ENCODE measurements at regions not wholly inside any gene's neighbourhood (a gene's known extent, or its start where the extent isn't known, plus 50 kb on each side); places are given as distances from the start of the nearest gene placed in this dataset.

DNA sequence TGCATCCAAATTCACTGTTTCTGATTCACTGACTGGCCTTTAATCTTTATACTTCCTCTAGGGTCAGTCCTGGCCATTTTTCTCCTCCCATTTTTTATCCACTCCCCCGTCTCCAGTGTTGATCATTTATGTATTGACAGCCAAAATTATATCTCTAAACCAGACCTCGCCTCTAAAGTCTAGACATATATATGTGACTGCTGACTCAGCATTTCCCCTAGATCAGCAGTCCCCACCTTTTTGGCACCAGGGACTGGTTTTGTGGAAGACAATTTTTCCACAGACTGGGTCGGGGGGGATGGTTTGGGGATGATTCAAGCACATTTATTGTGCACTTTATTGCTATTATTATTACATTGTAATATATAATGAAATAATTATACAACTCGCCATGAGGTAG is 88.3 kb upstream of the DAAM1 start:
- no peak overlapping the region for H3K4me2 ChIP-seq (ENCODE audit: low read length)
- H3F3A ChIP-seq (ENCODE audit: insufficient read depth, low read length, poor library complexity, severe bottlenecking) = no peaks in the 10 kb centered on the region
- TF ChIP-seq POLR2AphosphoS5 (IDR thresholded peaks at IDR 0.05) (no peak), SMC3 (conservative IDR thresholded peaks at IDR 0.05; ENCODE audit: poor library complexity) (no peak)
- H4K20me1 ChIP-seq (ENCODE audit: insufficient read depth) = no peaks in the 10 kb centered on the region
- H3K9ac ChIP-seq (ENCODE audit: low read length) = no peak overlapping the region
- no peaks in the 10 kb centered on the region for H3K79me2 ChIP-seq (replicated peaks; ENCODE audit: insufficient read depth, low read length)
- H3K27ac ChIP-seq (ENCODE audit: low read length) = no peak overlapping the region
- no peaks in the 10 kb centered on the region for H3K36me3 ChIP-seq (ENCODE audit: insufficient read depth, low read length)
- H3K27me3 ChIP-seq (ENCODE audit: insufficient read depth, low read depth, low read length) = no peaks in the 10 kb centered on the region
- H3K9me2 ChIP-seq (ENCODE audit: insufficient read depth, low read length) = no peaks in the 10 kb centered on the region
- H2AFZ ChIP-seq (ENCODE audit: low read depth, low read length) = no peak overlapping the region
- no peak overlapping the region for H3K4me3 ChIP-seq (ENCODE audit: low read length)
- no peaks in the 10 kb centered on the region for H3K9me3 ChIP-seq (ENCODE audit: low read length)

DNA sequence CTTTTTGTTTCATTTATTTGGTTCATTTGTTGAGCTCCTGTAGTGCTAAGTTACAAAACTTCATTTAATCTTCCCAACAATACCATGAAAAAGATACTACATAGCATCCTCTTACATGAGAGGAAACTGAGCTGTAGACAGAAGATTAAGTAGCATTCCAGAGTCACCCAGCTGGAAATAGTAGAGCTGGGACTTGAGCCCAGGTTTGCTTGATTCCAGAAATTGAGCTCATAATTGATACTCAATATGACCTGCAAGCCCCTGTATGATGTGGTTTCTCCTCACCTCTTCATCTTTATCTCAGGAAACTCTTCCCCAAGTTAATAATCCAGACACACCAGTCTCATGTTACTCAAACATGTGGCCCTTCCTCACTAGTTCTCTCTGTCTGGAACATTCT is 87.0 kb upstream of the DAAM1 start:
- Histone ChIP-seq H3K4me2 (ENCODE audit: low read length) (no peak overlapping the region), H3K36me3 (ENCODE audit: insufficient read depth, low read length) (no peaks in the 10 kb centered on the region), H2AFZ (ENCODE audit: low read depth, low read length) (no peak overlapping the region), H3K4me3 (ENCODE audit: low read length) (no peak overlapping the region), H3K27ac (ENCODE audit: low read length) (no peak overlapping the region), H3K9ac (ENCODE audit: low read length) (no peak overlapping the region), H3K9me2 (ENCODE audit: insufficient read depth, low read length) (no peaks in the 10 kb centered on the region), H3K27me3 (ENCODE audit: insufficient read depth, low read depth, low read length) (no peaks in the 10 kb centered on the region), H3K9me3 (ENCODE audit: low read length) (no peaks in the 10 kb centered on the region), H3K79me2 (replicated peaks; ENCODE audit: insufficient read depth, low read length) (no peaks in the 10 kb centered on the region), H4K20me1 (ENCODE audit: insufficient read depth) (no peaks in the 10 kb centered on the region), H3F3A (ENCODE audit: insufficient read depth, low read length, poor library complexity, severe bottlenecking) (no peaks in the 10 kb centered on the region)
- TF ChIP-seq EZH2 (IDR thresholded peaks at IDR 0.05; ENCODE audit: borderline replicate concordance, insufficient read depth, low read length, poor library complexity, severe bottlenecking) = no peak
- no peak for TF ChIP-seq TAF1 (IDR thresholded peaks at IDR 0.05; ENCODE audit: low read depth)

DNA sequence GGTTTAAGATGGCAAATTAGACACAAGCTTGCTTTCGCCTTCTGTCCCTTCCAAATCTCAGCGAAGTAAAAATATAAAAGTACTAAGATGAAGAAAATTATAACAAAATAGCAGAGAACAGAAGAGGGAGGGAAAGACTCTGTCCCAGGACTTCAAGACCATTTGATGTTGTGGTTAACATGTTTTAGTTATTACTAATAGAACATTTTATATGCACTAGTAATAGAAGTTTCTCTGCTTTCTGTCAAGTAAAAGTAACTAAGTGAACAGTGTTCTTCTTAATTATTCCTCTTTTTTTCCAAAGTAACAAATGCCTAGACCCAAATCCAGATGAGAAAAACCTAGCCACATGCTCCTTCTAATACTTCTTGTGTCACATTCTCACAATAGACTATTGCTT is 85.1 kb upstream of the DAAM1 start:
- Histone ChIP-seq H3K4me2 (ENCODE audit: low read length) (no peak overlapping the region), H3K9me3 (ENCODE audit: low read length) (no peaks in the 10 kb centered on the region), H3K79me2 (replicated peaks; ENCODE audit: insufficient read depth, low read length) (no peaks in the 10 kb centered on the region), H3F3A (ENCODE audit: insufficient read depth, low read length, poor library complexity, severe bottlenecking) (no peaks in the 10 kb centered on the region), H4K20me1 (ENCODE audit: insufficient read depth) (no peaks in the 10 kb centered on the region), H3K4me3 (ENCODE audit: low read length) (no peak overlapping the region), H3K9ac (ENCODE audit: low read length) (no peak overlapping the region), H3K9me2 (ENCODE audit: insufficient read depth, low read length) (no peaks in the 10 kb centered on the region), H2AFZ (ENCODE audit: low read depth, low read length) (no peak overlapping the region), H3K27me3 (ENCODE audit: insufficient read depth, low read depth, low read length) (no peaks in the 10 kb centered on the region), H3K36me3 (ENCODE audit: insufficient read depth, low read length) (no peaks in the 10 kb centered on the region), H3K27ac (ENCODE audit: low read length) (no peak overlapping the region)
- no peak for TF ChIP-seq MXI1 (conservative IDR thresholded peaks at IDR 0.05; ENCODE audit: poor library complexity, severe bottlenecking)
- no peak for TF ChIP-seq EP300 (conservative IDR thresholded peaks at IDR 0.05; ENCODE audit: poor library complexity, severe bottlenecking)
- TF ChIP-seq EZH2 (IDR thresholded peaks at IDR 0.05; ENCODE audit: borderline replicate concordance, insufficient read depth, low read length, poor library complexity, severe bottlenecking) = no peak
- no peak for TF ChIP-seq TAF1 (IDR thresholded peaks at IDR 0.05; ENCODE audit: low read depth)
- no peak for TF ChIP-seq SMC3 (conservative IDR thresholded peaks at IDR 0.05; ENCODE audit: poor library complexity)
- TF ChIP-seq, protein P1, sequence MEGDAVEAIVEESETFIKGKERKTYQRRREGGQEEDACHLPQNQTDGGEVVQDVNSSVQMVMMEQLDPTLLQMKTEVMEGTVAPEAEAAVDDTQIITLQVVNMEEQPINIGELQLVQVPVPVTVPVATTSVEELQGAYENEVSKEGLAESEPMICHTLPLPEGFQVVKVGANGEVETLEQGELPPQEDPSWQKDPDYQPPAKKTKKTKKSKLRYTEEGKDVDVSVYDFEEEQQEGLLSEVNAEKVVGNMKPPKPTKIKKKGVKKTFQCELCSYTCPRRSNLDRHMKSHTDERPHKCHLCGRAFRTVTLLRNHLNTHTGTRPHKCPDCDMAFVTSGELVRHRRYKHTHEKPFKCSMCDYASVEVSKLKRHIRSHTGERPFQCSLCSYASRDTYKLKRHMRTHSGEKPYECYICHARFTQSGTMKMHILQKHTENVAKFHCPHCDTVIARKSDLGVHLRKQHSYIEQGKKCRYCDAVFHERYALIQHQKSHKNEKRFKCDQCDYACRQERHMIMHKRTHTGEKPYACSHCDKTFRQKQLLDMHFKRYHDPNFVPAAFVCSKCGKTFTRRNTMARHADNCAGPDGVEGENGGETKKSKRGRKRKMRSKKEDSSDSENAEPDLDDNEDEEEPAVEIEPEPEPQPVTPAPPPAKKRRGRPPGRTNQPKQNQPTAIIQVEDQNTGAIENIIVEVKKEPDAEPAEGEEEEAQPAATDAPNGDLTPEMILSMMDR (IDR thresholded peaks at IDR 0.05; ENCODE audit: poor library complexity, severe bottlenecking) = no peak
- no peak for TF ChIP-seq RAD21 (conservative IDR thresholded peaks at IDR 0.05)
- TF ChIP-seq POLR2AphosphoS5 (IDR thresholded peaks at IDR 0.05) = no peak
- TF ChIP-seq, protein P2, sequence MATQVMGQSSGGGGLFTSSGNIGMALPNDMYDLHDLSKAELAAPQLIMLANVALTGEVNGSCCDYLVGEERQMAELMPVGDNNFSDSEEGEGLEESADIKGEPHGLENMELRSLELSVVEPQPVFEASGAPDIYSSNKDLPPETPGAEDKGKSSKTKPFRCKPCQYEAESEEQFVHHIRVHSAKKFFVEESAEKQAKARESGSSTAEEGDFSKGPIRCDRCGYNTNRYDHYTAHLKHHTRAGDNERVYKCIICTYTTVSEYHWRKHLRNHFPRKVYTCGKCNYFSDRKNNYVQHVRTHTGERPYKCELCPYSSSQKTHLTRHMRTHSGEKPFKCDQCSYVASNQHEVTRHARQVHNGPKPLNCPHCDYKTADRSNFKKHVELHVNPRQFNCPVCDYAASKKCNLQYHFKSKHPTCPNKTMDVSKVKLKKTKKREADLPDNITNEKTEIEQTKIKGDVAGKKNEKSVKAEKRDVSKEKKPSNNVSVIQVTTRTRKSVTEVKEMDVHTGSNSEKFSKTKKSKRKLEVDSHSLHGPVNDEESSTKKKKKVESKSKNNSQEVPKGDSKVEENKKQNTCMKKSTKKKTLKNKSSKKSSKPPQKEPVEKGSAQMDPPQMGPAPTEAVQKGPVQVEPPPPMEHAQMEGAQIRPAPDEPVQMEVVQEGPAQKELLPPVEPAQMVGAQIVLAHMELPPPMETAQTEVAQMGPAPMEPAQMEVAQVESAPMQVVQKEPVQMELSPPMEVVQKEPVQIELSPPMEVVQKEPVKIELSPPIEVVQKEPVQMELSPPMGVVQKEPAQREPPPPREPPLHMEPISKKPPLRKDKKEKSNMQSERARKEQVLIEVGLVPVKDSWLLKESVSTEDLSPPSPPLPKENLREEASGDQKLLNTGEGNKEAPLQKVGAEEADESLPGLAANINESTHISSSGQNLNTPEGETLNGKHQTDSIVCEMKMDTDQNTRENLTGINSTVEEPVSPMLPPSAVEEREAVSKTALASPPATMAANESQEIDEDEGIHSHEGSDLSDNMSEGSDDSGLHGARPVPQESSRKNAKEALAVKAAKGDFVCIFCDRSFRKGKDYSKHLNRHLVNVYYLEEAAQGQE (IDR thresholded peaks at IDR 0.05; ENCODE audit: borderline replicate concordance) = no peak
